Amniotic epithelial cell (primary cell): ENCODE measurements at regions not wholly inside any gene's neighbourhood (a gene's known extent, or its start where the extent isn't known, plus 50 kb on each side); places are given as distances from the start of the nearest gene placed in this dataset.

Experiments
- DNase-seq: peaks from one replicate; pipeline ENCODE4 v3.0.0-alpha.2; 2010; ENCODE audit warnings: low read depth

DNA sequence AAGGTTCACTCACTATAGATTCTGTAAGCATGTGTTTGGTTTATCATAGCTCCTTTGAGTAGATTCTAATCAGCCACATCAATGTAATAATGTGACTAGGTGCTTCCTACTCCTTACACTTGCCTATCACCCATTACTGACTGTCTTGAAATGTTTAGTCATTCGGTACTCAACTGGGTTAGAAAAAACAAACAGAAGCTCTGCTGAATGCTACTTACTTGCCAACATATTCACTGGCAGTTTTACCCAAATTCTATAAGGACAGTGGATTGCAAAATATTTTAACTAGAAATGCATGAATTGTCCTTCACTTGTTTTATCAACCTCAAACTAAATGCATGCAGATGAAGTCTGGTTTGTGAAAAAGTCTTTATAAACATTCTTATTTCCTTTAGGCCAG, 352.1 kb upstream of the ALCAM start:
- no peak for DNase-seq

DNA sequence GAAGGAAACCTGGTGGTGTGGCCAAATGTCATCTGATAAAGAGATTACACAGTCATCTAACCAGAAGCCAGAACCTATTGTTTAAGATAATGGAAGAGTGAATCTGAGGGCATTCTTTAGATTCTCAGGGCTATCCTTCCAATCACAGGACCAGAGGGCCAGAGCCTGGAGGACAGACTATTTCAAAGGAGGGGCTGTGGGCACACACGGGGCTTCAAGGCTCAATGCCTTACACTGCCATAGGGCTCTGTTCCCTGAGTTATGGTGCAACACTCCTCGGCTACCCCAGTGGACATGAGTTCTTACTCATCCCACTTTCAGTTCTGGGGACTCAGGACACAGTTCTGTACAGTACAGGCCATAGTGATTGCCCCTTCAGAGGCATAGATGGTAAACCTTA, 343.9 kb upstream of the ALCAM start:
- DNase-seq: no peak

DNA sequence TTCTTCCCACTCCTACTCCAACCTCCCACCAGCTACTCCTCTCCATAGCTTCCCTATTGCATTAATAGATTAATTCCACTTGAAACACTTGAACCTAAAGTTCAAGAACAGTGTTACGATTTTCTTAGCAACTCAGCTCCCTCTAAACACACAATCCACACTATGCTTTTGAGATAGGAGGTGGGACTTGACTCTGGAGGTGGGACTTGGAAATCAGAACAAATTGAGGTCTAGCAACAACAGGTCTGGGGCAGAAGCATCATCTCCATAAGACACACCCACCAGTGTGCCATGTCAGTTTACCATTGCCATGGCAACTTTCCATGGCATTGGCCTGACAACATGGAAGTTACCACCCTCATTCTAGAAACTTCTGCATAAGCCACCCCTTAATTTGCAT, 336.5 kb upstream of the ALCAM start:
- DNase-seq: no peak

DNA sequence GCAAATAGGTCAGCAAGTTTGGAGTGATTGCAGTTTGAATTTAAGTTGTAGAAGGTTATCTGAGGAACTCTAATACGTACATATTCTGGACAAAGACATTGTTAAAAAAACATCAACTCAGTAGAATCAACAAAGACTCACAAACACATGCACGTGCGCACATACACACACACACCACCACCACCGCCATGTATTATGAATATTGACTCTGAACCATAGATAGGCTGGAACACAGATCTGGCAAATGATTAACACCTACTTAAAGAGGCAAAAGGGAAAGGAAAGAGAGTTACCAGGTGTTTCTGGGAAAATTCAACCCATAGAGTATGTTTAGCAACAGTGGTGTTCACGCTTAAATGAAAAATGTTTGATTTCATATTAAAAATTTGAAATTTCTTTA, 334.2 kb upstream of the ALCAM start:
- no peak for DNase-seq

DNA sequence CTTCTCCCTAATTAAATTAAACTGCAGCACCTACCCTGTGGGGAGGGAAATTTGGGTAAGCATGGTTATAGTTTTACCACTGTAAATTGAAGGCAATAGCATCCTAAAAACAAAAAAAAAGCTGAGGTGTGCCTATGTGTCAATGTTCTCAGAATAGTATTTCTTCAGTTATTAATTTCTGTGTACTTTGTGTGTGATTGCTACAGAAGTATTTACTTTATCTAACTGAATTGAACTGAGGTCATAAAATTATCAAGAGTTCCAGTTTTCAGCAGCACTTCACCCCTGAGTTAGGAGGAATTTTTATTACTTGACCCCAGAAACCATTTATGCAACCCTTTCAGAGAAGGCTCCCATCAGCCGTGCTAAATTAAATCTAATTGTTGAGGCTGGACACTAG, 333.6 kb upstream of the ALCAM start:
- no peak for DNase-seq

DNA sequence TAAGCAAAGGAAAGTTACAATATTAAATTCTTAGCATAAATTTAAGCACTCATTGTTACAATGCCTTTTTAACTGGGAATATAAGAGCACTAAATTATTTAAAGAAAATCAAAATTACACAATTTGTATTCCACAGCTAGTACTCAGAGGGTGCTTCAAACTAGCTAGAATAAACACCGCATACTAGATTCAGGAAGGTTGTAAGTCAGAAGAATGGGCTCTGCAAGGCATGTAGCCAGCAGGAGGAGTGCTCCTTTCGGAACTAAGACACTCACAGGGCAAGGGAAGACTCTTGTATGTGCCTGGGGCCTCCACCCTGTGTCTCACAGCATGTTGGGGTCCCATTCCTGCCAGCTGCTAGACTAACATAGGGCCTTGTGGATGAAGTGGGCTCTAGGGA, 327.7 kb upstream of the ALCAM start:
- DNase-seq: no peak

DNA sequence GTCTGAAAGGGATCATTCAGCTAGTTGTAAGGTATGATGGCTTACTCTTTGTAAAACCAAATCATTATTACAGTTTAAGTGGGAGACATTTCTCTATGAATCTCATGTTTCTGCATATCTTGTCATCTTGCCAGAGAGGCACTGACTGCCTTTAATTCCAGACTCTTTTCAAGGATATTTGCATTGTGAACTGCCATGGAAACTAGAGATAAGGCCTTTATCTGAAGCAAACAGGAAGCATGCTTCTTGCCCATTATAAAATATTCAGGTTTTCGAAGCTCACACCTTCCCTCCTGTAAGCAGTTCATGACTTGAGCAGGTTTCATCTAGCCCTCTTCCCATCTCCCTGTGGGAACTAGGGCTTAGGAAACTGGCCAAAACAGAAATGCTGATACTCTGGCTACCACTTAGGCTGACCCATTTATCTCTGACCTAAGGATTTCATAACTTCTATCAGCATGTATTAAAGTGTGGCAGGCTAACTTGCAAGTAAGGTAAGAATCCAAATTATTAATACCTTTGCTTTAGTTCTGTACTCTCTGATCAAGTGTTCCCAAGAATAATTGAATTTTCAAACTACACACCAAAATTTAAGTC, 326.6 kb upstream of the ALCAM start:
- peak; percentile 76 for DNase-seq

- DNase-seq: no peak
These were observed 324.1 kb upstream of the ALCAM start for GRCh38 chr3:105042586-105042985.

DNA sequence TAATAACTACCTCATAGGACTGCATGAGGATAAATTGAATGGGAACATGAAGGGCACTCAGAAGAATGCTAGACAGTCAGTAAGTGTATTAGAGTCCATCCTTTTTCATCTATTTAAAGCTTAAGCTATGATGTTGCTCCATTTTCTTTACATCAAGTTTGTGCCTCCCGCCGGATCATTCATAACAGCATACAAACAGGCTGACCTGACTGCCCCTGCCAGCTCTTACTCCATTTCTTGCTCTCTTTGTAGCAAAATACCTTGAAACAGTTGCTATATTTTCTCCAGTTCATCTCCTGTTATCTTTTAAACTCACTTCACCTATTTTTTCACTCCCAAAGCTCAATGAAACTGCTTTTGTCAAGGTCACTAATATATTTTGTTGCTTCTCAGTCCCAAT, 315.6 kb upstream of the ALCAM start:
- no peak for DNase-seq

- no peak for DNase-seq
These were observed 314.7 kb upstream of the ALCAM start for GRCh38 chr3:105051972-105052371.

DNA sequence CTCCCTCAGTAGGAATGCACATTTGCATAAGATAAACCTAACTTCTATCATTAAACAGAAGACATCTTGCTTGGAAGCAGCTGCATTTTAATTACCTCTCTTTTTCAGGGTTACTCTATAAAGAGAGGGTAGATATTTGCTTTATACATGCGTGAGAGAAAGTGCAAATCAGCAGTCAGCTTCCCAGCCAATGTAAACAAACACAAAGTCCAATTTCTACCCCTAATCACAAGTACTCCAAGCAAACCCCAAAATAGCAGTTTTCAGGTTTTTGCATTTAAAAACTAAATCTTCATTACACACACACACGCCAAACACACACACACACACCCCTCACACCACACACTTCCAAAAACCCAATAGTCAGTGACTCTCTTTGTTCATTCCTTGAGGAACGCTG, 303.9 kb upstream of the ALCAM start:
- DNase-seq: no peak

GRCh38 chr3:105065895-105066839, 300.5 kb upstream of the ALCAM start:
- DNase-seq: peak; percentile 19

DNA sequence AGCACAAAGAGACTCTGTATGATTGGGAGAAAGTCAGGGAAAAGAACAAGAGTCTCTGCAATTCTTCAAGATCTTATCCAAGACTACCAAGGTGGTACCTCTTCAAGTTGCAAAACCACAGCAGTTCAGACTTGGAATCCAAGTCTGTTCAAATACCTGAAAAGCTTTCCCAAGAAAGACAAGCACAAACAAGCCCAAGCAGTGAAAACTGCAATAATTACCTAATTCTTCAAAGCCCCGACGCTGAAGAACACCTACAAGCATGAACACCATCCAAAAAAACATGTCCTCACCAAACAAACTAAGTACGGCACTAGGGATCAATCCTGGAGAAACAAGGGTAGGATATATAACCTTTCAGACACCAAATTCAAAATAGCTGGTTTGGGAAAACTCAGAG, 299.3 kb upstream of the ALCAM start:
- DNase-seq: no peak

GRCh38 chr3:105077060-105077822, 289.5 kb upstream of the ALCAM start:
- DNase-seq: no peak

DNA sequence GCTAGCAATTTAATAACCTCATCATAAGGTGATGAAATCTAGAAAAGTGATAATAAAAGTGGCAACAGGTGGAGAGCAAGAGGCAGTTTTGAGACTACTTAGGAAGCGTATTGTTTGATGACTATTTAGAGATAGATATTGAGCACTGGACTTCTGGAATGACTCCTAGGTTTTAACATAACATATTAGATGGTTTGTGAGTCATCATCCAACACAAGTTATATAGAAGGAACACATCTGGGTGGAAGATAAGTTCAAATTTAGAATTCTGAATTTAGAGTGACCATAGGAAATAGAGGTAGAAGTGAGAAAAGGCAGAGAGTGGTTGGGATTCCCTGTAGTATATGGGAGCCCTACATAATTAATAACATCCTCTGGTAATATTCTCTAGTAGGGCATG, 282.8 kb upstream of the ALCAM start:
- no peak for DNase-seq

DNA sequence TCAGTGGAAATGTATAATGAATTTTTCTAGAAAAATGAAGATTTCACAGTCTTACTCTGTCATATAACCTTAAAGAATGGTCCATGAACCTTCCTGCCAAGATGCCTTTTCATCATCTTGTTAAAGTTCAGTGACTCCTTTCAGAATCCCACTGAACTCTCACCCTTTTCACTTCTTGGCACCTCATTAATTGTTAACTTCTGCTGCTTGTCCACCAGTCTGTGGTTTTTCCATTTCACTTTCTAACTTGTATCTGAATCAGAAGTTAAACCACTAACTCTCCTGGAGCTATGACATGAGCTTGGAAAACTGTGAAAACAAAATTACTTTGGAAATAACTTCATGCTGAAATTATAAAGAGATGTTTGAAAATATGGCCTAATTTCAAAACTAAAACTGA, 281.2 kb upstream of the ALCAM start:
- DNase-seq: no peak

GRCh38 chr3:105093371-105094252, 273.1 kb upstream of the ALCAM start:
- no peak for DNase-seq

- DNase-seq: no peak
These were observed 272.1 kb upstream of the ALCAM start for GRCh38 chr3:105094588-105094987.

- DNase-seq: no peak
These were observed 270.6 kb upstream of the ALCAM start for GRCh38 chr3:105096071-105096470.

GRCh38 chr3:105101603-105102002, 265.1 kb upstream of the ALCAM start:
- DNase-seq: no peak

GRCh38 chr3:105103139-105103538, 263.6 kb upstream of the ALCAM start:
- no peak for DNase-seq

DNA sequence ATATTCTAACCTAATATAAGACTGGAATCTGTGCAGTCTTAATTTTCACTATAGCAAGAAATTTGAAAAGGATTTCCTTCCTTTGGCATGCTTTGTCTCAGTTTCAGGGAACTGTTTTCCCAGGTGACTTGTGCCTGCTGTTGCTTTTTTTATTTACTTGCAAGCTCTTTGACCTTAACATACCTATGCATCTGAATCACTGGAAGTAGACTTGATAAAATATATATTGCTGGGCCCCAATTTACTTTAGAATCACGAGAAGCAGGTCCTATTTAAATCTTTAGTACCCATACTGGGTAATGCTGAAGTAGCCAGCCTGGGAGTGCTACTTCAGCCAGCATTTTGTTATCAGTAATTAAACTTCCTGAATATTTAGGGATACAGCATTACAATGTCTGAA, 257.9 kb upstream of the ALCAM start:
- DNase-seq: no peak
